IMR-90 (cell line): ENCODE measurements at regions not wholly inside any gene's neighbourhood (a gene's known extent, or its start where the extent isn't known, plus 50 kb on each side); places are given as distances from the start of the nearest gene placed in this dataset.

ENCODE experiments used
- ATAC-seq: fragments of 200-7000 bp; cut with Tn5 transposase; 2 replicates; pipeline ENCODE4 v1.9.1; 2020; ENCODE audit warnings: low read depth, mild to moderate bottlenecking, moderate library complexity
- BruUV-seq: library from RNA; stranded (reverse); fragments of 400-500 nt; replicated peaks from 2 replicates; lab custom pipeline; 2021; lab: Mats Ljungman, UMichigan
- CTCF ChIA-PET: fragments of 300-600 bp; formaldehyde crosslinking; extraction: SDS; loops from one replicate; lab custom pipeline; 2021; ENCODE audit warnings: antibody characterized with exemption; lab: Yijun Ruan, JAX
- POLR2A ChIA-PET: fragments of 300-600 bp; sonication (Branson Sonifier 250); formaldehyde crosslinking; loops from one replicate; lab custom pipeline; 2022; ENCODE audit warnings: antibody characterized with exemption; ENCODE audit not compliant: unreplicated experiment; lab: Charles Lee
- DNase-seq: peaks from one replicate; pipeline ENCODE4 v3.0.0; 2013
- H2AFZ ChIP-seq: replicated peaks from 2 replicates; pipeline ENCODE3; 2013; ENCODE audit warnings: low read length, mild to moderate bottlenecking; ENCODE audit not compliant: poor library complexity
- H2AK5ac ChIP-seq: 2 replicates; pipeline ENCODE4 v1.6.1; 2013; ENCODE audit warnings: low read depth, low read length, inconsistent platforms
- H2AK9ac ChIP-seq: replicated peaks from 2 replicates; pipeline ENCODE3; 2013; ENCODE audit warnings: mild to moderate bottlenecking, low read depth, low read length, moderate library complexity; ENCODE audit not compliant: poor library complexity
- H2BK120ac ChIP-seq: 2 replicates; pipeline ENCODE4 v1.6.1; 2013; ENCODE audit warnings: low read depth, low read length, inconsistent platforms
- H2BK15ac ChIP-seq: 3 replicates; pipeline ENCODE4 v1.6.1; 2013; ENCODE audit warnings: low read depth, low read length, inconsistent platforms
- H2BK20ac ChIP-seq: 2 replicates; pipeline ENCODE4 v1.6.1; 2013; ENCODE audit warnings: low read depth, mild to moderate bottlenecking, inconsistent platforms, low read length, moderate library complexity
- H2BK5ac ChIP-seq: 2 replicates; pipeline ENCODE4 v1.6.1; 2013; ENCODE audit warnings: mild to moderate bottlenecking, low read depth, low read length, inconsistent platforms; ENCODE audit not compliant: poor library complexity, severe bottlenecking
- H3K14ac ChIP-seq: replicated peaks from 2 replicates; pipeline ENCODE4 v1.6.1; 2013; ENCODE audit warnings: low read depth, low read length, inconsistent platforms
- H3K18ac ChIP-seq: 2 replicates; pipeline ENCODE4 v1.6.1; 2013; ENCODE audit warnings: low read depth, low read length, control low read depth
- H3K23ac ChIP-seq: 2 replicates; pipeline ENCODE4 v1.6.1; 2013; ENCODE audit warnings: low read depth, low read length, inconsistent platforms
- H3K27ac ChIP-seq: 2 replicates; pipeline ENCODE4 v1.5.1; 2013; ENCODE audit warnings: mild to moderate bottlenecking, control low read depth, low read length; ENCODE audit not compliant: insufficient read depth
- H3K27me3 ChIP-seq: 2 replicates; pipeline ENCODE4 v1.6.1; 2013; ENCODE audit warnings: low read length; ENCODE audit not compliant: control insufficient read depth, insufficient read depth
- H3K36me3 ChIP-seq: 2 replicates; pipeline ENCODE4 v1.6.1; 2013; ENCODE audit warnings: low read length, mixed read lengths; ENCODE audit not compliant: control insufficient read depth, insufficient read depth
- H3K4ac ChIP-seq: 2 replicates; pipeline ENCODE4 v1.6.1; 2013; ENCODE audit warnings: low read depth, low read length, inconsistent platforms
- H3K4me1 ChIP-seq: 2 replicates; pipeline ENCODE4 v1.6.1; 2013; ENCODE audit warnings: low read length, mixed read lengths; ENCODE audit not compliant: control insufficient read depth, insufficient read depth
- H3K4me2 ChIP-seq: 2 replicates; pipeline ENCODE4 v1.6.1; 2013; ENCODE audit warnings: low read depth, mild to moderate bottlenecking, control low read depth, low read length, moderate library complexity
- H3K4me3 ChIP-seq: 2 replicates; pipeline ENCODE4 v1.5.1; 2013; ENCODE audit warnings: low read depth, mild to moderate bottlenecking, control low read depth, low read length, moderate library complexity; ENCODE audit not compliant: insufficient read depth
- H3K56ac ChIP-seq: 2 replicates; pipeline ENCODE4 v1.6.1; 2013; ENCODE audit warnings: low read length, inconsistent platforms; ENCODE audit not compliant: insufficient read depth; ENCODE audit errors: extremely low read depth
- H3K79me1 ChIP-seq, 2 experiments: 2 replicates each; pipeline ENCODE4 v1.6.1; 2013; ENCODE audit warnings: low read length in 2 of 2, inconsistent platforms in 1 of 2, low read depth in 1 of 2
- H3K9ac ChIP-seq: 2 replicates; pipeline ENCODE4 v1.6.1; 2013; ENCODE audit warnings: low read depth, low read length, control low read depth
- H3K9me1 ChIP-seq: 2 replicates; pipeline ENCODE4 v1.6.1; 2013; ENCODE audit warnings: low read length, inconsistent platforms; ENCODE audit not compliant: insufficient read depth
- H3K9me3 ChIP-seq: 2 replicates; pipeline ENCODE4 v1.6.1; 2013; ENCODE audit warnings: low read length; ENCODE audit not compliant: control insufficient read depth, insufficient read depth
- H4K20me1 ChIP-seq: 2 replicates; pipeline ENCODE4 v1.6.1; 2013; ENCODE audit warnings: low read length, inconsistent platforms; ENCODE audit not compliant: insufficient read depth
- H4K5ac ChIP-seq: 2 replicates; pipeline ENCODE4 v1.6.1; 2013; ENCODE audit warnings: mild to moderate bottlenecking, low read depth, low read length, control low read depth
- H4K8ac ChIP-seq, 2 experiments: 2 replicates each; pipeline ENCODE4 v1.6.1; 2013; ENCODE audit warnings: low read depth in 2 of 2, low read length in 2 of 2, control low read depth in 1 of 2, inconsistent platforms in 1 of 2
- H4K91ac ChIP-seq: 2 replicates; pipeline ENCODE4 v1.6.1; 2013; ENCODE audit warnings: low read depth, low read length, inconsistent platforms; ENCODE audit not compliant: insufficient read depth
- BHLHE40 ChIP-seq: fragments of 150-350 bp; IDR thresholded peaks from 2 replicates; pipeline ENCODE4 v1.6.1; 2016; ENCODE audit warnings: mild to moderate bottlenecking, low read depth, low read length
- CHD1 ChIP-seq: IDR thresholded peaks from 2 replicates; pipeline ENCODE4 v1.6.1; 2012; ENCODE audit warnings: low read depth, low read length, improper control_type of control experiment
- CTCF ChIP-seq: conservative IDR thresholded peaks from 2 replicates; pipeline ENCODE4 v1.5.1; 2012; ENCODE audit warnings: mild to moderate bottlenecking, low read depth, low read length, improper control_type of control experiment
- FOS ChIP-seq: fragments of 150-350 bp; IDR thresholded peaks from 2 replicates; pipeline ENCODE4 v1.6.1; 2016; ENCODE audit warnings: low read depth, low read length
- MAZ ChIP-seq: IDR thresholded peaks from 2 replicates; pipeline ENCODE4 v1.6.1; 2012; ENCODE audit warnings: low read depth, mild to moderate bottlenecking, low read length, improper control_type of control experiment, moderate library complexity, borderline replicate concordance
- MXI1 ChIP-seq: IDR thresholded peaks from 2 replicates; pipeline ENCODE4 v1.6.1; 2012; ENCODE audit warnings: low read depth, mild to moderate bottlenecking, low read length, moderate library complexity, borderline replicate concordance
- NFE2L2 ChIP-seq: fragments of 150-350 bp; IDR thresholded peaks from 2 replicates; pipeline ENCODE4 v1.6.1; 2016; ENCODE audit warnings: low read depth, mild to moderate bottlenecking, low read length
- POLR2A ChIP-seq: IDR thresholded peaks from 2 replicates; pipeline ENCODE4 v1.6.1; 2012; ENCODE audit warnings: mild to moderate bottlenecking, low read depth, low read length
- RAD21 ChIP-seq: IDR thresholded peaks from 2 replicates; pipeline ENCODE4 v1.6.1; 2012; ENCODE audit warnings: low read length, improper control_type of control experiment
- RCOR1 ChIP-seq: IDR thresholded peaks from 2 replicates; pipeline ENCODE4 v1.6.1; 2012; ENCODE audit warnings: mild to moderate bottlenecking, low read length, improper control_type of control experiment; ENCODE audit not compliant: insufficient replicate concordance
- RFX5 ChIP-seq: IDR thresholded peaks from 2 replicates; pipeline ENCODE4 v1.8.0; 2012; ENCODE audit warnings: low read depth, mild to moderate bottlenecking, low read length, moderate library complexity
- SMC3 ChIP-seq: fragments of 150-350 bp; IDR thresholded peaks from 2 replicates; pipeline ENCODE4 v1.6.1; 2016; ENCODE audit warnings: low read depth, mild to moderate bottlenecking, antibody characterized with exemption, low read length, moderate library complexity
- USF2 ChIP-seq: fragments of 150-350 bp; IDR thresholded peaks from 2 replicates; pipeline ENCODE4 v1.6.1; 2017; ENCODE audit warnings: mild to moderate bottlenecking, antibody characterized with exemption, low read length, low read depth
- WGBS, 2 experiments: methylation state at CpG; one replicate each; pipeline versions ENCODE4 v1.1.5 to v1.1.7; 2013; ENCODE audit warnings: missing lambda C conversion rate in 2 of 2; ENCODE audit not compliant: insufficient read length in 1 of 2; ENCODE audit errors: extremely low coverage in 2 of 2; 5-methylcytosine and 5-hydroxymethylcytosine counted together
- dilution Hi-C: fragments of 300-500 bp; cut with HindIII; formaldehyde crosslinking; loops from one replicate; pipeline ENCODE4 v1.14.3; 2018; ENCODE audit warnings: low sequenced_read_pairs; ENCODE audit not compliant: unreplicated experiment
- in situ Hi-C: fragments of 300-500 bp; cut with MboI; formaldehyde crosslinking; loops from 3 replicates; pipeline ENCODE4 v1.14.3; 2019; ENCODE audit warnings: low sequenced_read_pairs, inconsistent platforms, mixed read lengths
- intact Hi-C: fragments of 100-400 bp; cut with micrococcal nuclease; formaldehyde crosslinking; loops from 2 replicates; pipeline ENCODE4 v1.10.0; 2022

GRCh38 chr18:5806860-5807259, 88.5 kb downstream of the TMEM200C start:
- Histone ChIP-seq H3K18ac (no peak overlapping the region), H2BK120ac (no peak overlapping the region), H3K4me2 (no peak overlapping the region), H4K91ac (no peak overlapping the region), H2BK15ac (no peak overlapping the region), H3K23ac (no peak overlapping the region), H3K9ac (no peak overlapping the region), H2AK5ac (no peak overlapping the region), H3K4me3 (no peak overlapping the region), H4K5ac (no peak overlapping the region), H2AFZ (no peak overlapping the region), H3K79me1 (no peaks in the 10 kb centered on the region), H3K9me3 (no peaks in the 10 kb centered on the region), H3K36me3 (no peaks in the 10 kb centered on the region), H2BK5ac (no peak overlapping the region), H4K20me1 (no peaks in the 10 kb centered on the region), H3K14ac (no peak overlapping the region), H3K56ac (no peak overlapping the region), H3K4ac (no peak overlapping the region), H2BK20ac (no peak overlapping the region), H3K9me1 (no peaks in the 10 kb centered on the region), H4K8ac (no peak overlapping the region), H2AK9ac (no peak overlapping the region), H3K27me3 (no peaks in the 10 kb centered on the region), H3K27ac (no peak overlapping the region), H3K4me1 (no peaks in the 10 kb centered on the region)
- in situ Hi-C loops (no loop called here), intact Hi-C loops (no loop called here), dilution Hi-C loops (no loop called here)
- no TSS peak for BruUV-seq
- POLR2A ChIA-PET, result no interaction called here
- CTCF ChIA-PET, result no interaction called here
- TF ChIP-seq CHD1 (no peak), MAZ (no peak), CTCF (no peak), USF2 (no peak), RAD21 (no peak), FOS (no peak), SMC3 (no peak), MXI1 (no peak), POLR2A (no peak), NFE2L2 (no peak), RCOR1 (no peak), RFX5 (no peak), BHLHE40 (no peak)
- no peak for ATAC-seq
- WGBS, 2 experiments, result no CpG with 5 or more reads among the region's 5 CpGs
- no peak for DNase-seq
